ENCODE measurements at regions not wholly inside any gene's neighbourhood (a gene's known extent, or its start where the extent isn't known, plus 50 kb on each side); places are given as distances from the start of the nearest gene placed in this dataset.

DNA sequence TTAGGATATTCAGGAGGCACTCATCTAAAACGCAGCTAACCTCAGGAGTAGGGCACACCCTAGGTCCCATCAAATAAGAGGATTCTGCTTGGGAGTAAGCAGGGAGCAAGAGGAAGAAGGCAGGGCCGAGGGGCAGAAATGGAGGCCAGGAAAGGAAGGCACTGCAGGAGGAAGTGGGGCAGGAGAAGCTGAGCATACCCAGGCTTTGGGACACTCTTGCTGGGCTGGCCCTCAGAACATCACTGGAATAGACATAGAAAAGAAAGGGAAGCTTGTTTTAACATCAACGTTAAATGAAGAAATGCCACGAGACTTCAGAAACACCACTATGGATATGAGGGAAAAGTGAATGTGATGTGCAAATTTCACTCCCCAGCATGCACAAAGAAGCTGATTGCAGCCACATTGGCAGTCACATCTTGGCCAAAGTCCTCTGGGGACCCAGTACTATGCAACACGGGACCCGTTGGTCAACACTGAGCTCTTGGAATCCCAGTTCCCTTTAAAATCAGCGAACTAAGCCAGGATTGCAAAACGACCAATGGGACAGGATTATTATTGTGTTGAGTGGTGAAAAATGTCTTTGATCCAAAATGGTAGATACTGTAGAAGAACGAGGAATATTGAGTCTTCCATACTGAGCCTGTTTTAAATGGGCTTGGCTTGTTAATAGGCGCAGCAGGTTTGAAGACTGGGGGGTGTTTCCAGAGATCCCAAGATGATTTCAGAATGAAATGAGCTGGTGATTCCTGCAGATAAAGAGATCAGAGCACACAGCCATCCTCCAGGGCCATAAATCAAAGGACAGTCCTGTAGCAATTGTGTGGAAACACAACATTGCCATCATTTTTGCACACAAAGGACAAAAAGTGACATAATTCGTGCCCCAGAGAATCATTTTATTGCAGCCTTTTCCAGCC is 152.4 kb downstream of the TOMM20 start (continued):
- TF ChIP-seq ZFP90 (CRISPR knock-in tag; IDR thresholded peaks at IDR 0.05; ENCODE audit: borderline replicate concordance) = no peak
- no peak for TF ChIP-seq PLRG1 (conservative IDR thresholded peaks at IDR 0.05)
- TF ChIP-seq, protein P1, sequence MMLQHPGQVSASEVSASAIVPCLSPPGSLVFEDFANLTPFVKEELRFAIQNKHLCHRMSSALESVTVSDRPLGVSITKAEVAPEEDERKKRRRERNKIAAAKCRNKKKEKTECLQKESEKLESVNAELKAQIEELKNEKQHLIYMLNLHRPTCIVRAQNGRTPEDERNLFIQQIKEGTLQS (CRISPR knock-in tag; IDR thresholded peaks at IDR 0.05) = peak; percentile 67
- no peak for TF ChIP-seq NPAS2 (CRISPR knock-in tag; IDR thresholded peaks at IDR 0.05; ENCODE audit: borderline replicate concordance)
- 0 out of 2 replicates have a peak, but pooled peaks have one; percentile 18 for TF ChIP-seq ZFP82 (CRISPR knock-in tag; IDR thresholded peaks at IDR 0.05; ENCODE audit: borderline replicate concordance)
- TF ChIP-seq SNRNP70 (IDR thresholded peaks at IDR 0.05; ENCODE audit: low read depth, low read length) = no peak
- TF ChIP-seq ZNF33B (CRISPR knock-in tag; IDR thresholded peaks at IDR 0.05) = no peak
- TF ChIP-seq ZNF383 (CRISPR knock-in tag; IDR thresholded peaks at IDR 0.05; ENCODE audit: borderline replicate concordance) = no peak
- TF ChIP-seq ZNF567 (CRISPR knock-in tag; IDR thresholded peaks at IDR 0.05; ENCODE audit: borderline replicate concordance) = no peak
- no peak for TF ChIP-seq XBP1 (CRISPR knock-in tag; IDR thresholded peaks at IDR 0.05)
- TF ChIP-seq NCOA2 (CRISPR knock-in tag; IDR thresholded peaks at IDR 0.05) = peak; percentile 89
- TF ChIP-seq ZNF20 (CRISPR knock-in tag; IDR thresholded peaks at IDR 0.05) = no peak
- peak; percentile 90; the same call in 1 of the 2 replicates for TF ChIP-seq PAX8 (CRISPR knock-in tag; IDR thresholded peaks at IDR 0.05; ENCODE audit: borderline replicate concordance)
- TF ChIP-seq ZNF879 (CRISPR knock-in tag; IDR thresholded peaks at IDR 0.05) = no peak
- TF ChIP-seq PPARG (CRISPR knock-in tag; conservative IDR thresholded peaks at IDR 0.05) = 0 out of 2 replicates have a peak, but pooled peaks have one; percentile 45
- no peak for TF ChIP-seq TRIM22 (IDR thresholded peaks at IDR 0.05)
- TF ChIP-seq KMT2B (CRISPR knock-in tag; IDR thresholded peaks at IDR 0.05) = 0 out of 2 replicates have a peak, but pooled peaks have one; percentile 28
- peak; percentile 84 for TF ChIP-seq PITX1 (CRISPR knock-in tag; IDR thresholded peaks at IDR 0.05)
- peak; percentile 39; the same call in 1 of the 2 replicates for TF ChIP-seq DPF2 (CRISPR knock-in tag; IDR thresholded peaks at IDR 0.05; ENCODE audit: borderline replicate concordance, low read depth)
- 0 out of 2 replicates have a peak, but pooled peaks have one; percentile 52 for TF ChIP-seq ZNF619 (CRISPR knock-in tag; IDR thresholded peaks at IDR 0.05)
- TF ChIP-seq, protein P2, sequence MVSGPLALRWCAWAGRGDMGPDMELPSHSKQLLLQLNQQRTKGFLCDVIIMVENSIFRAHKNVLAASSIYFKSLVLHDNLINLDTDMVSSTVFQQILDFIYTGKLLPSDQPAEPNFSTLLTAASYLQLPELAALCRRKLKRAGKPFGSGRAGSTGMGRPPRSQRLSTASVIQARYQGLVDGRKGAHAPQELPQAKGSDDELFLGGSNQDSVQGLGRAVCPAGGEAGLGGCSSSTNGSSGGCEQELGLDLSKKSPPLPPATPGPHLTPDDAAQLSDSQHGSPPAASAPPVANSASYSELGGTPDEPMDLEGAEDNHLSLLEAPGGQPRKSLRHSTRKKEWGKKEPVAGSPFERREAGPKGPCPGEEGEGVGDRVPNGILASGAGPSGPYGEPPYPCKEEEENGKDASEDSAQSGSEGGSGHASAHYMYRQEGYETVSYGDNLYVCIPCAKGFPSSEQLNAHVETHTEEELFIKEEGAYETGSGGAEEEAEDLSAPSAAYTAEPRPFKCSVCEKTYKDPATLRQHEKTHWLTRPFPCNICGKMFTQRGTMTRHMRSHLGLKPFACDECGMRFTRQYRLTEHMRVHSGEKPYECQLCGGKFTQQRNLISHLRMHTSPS (CRISPR knock-in tag; IDR thresholded peaks at IDR 0.05; ENCODE audit: low read depth) = no peak
- peak; percentile 98 for TF ChIP-seq HNF4G (IDR thresholded peaks at IDR 0.05; ENCODE audit: borderline replicate concordance, low read depth, low read length)
- TF ChIP-seq HNF4G (CRISPR knock-in tag; IDR thresholded peaks at IDR 0.05; ENCODE audit: borderline replicate concordance, low read depth) = peak; percentile 27; the same call in 1 of the 2 replicates
- TF ChIP-seq KDM5A (IDR thresholded peaks at IDR 0.05; ENCODE audit: borderline replicate concordance, low read length) = no peak
- peak; percentile 46; the same call in 1 of the 2 replicates for TF ChIP-seq ZNF24 (IDR thresholded peaks at IDR 0.05)
- TF ChIP-seq BRCA1 (CRISPR knock-in tag; IDR thresholded peaks at IDR 0.05) = no peak; the same call in 1 of the 2 replicates
- no peak for TF ChIP-seq ZNF703 (CRISPR knock-in tag; IDR thresholded peaks at IDR 0.05; ENCODE audit: borderline replicate concordance)
- TF ChIP-seq MTA1 (CRISPR knock-in tag; IDR thresholded peaks at IDR 0.05; ENCODE audit: borderline replicate concordance) = 0 out of 2 replicates have a peak, but pooled peaks have one; percentile 24
